ENCODE measurements at regions not wholly inside any gene's neighbourhood (a gene's known extent, or its start where the extent isn't known, plus 50 kb on each side); places are given as distances from the start of the nearest gene placed in this dataset.
A peak's percentile ranks its signal among the peaks of the same experiment; 100 is the strongest.
"Not testable (repeated sequence)": the region's sequence is repeated elsewhere in the genome, so short reads cannot be mapped to it uniquely, and the experiment has no call there.

GRCh38 chr16:85522842-85523601 lies 90.1 kb upstream of the GSE1 start:
- DNase-seq (ENCODE audit: low read depth): no peak

GRCh38 chr16:85523602-85524364 lies 89.3 kb upstream of the GSE1 start:
- no peak for DNase-seq (ENCODE audit: low read depth)

- DNase-seq (ENCODE audit: low read depth): no peak
These were observed 88.8 kb upstream of the GSE1 start for GRCh38 chr16:85524365-85524629.

- DNase-seq (ENCODE audit: low read depth): peak; percentile 65
These were observed 88.3 kb upstream of the GSE1 start for GRCh38 chr16:85524630-85525419.

- DNase-seq (ENCODE audit: low read depth): no peak
These were observed 87.5 kb upstream of the GSE1 start for GRCh38 chr16:85525420-85526184.

- DNase-seq (ENCODE audit: low read depth): no peak
These were observed 86.7 kb upstream of the GSE1 start for GRCh38 chr16:85526185-85526974.

- no peak for DNase-seq (ENCODE audit: low read depth)
These were observed 85.9 kb upstream of the GSE1 start for GRCh38 chr16:85527042-85527766.

GRCh38 chr16:85527767-85528297 lies 85.3 kb upstream of the GSE1 start:
- DNase-seq (ENCODE audit: low read depth): no peak

GRCh38 chr16:85528528-85529387 lies 84.4 kb upstream of the GSE1 start:
- no peak for DNase-seq (ENCODE audit: low read depth)

GRCh38 chr16:85529489-85530369 lies 83.4 kb upstream of the GSE1 start:
- no peak for DNase-seq (ENCODE audit: low read depth)

GRCh38 chr16:85530370-85530739 lies 82.8 kb upstream of the GSE1 start:
- DNase-seq (ENCODE audit: low read depth): no peak

- no peak for DNase-seq (ENCODE audit: low read depth)
These were observed 81.6 kb upstream of the GSE1 start for GRCh38 chr16:85531516-85531915.

- DNase-seq (ENCODE audit: low read depth): no peak
These were observed 81.0 kb upstream of the GSE1 start for GRCh38 chr16:85532147-85532546.

GRCh38 chr16:85533593-85533992 lies 79.5 kb upstream of the GSE1 start:
- not testable (repeated sequence) for DNase-seq (ENCODE audit: low read depth)

GRCh38 chr16:85534536-85535351 lies 78.4 kb upstream of the GSE1 start:
- no peak for DNase-seq (ENCODE audit: low read depth)

GRCh38 chr16:85535352-85536072 lies 77.6 kb upstream of the GSE1 start:
- DNase-seq (ENCODE audit: low read depth): no peak

- DNase-seq (ENCODE audit: low read depth): no peak
These were observed 77.1 kb upstream of the GSE1 start for GRCh38 chr16:85536073-85536410.
